ENCODE measurements at regions not wholly inside any gene's neighbourhood (a gene's known extent, or its start where the extent isn't known, plus 50 kb on each side); places are given as distances from the start of the nearest gene placed in this dataset.
"Not testable (repeated sequence)": the region's sequence is repeated elsewhere in the genome, so short reads cannot be mapped to it uniquely, and the experiment has no call there.

GRCh38 chrX:40237731-40238178 lies 140.0 kb upstream of the BCOR start:
- H3K36me3 ChIP-seq, result no peaks in the 10 kb centered on the region
- no peak for TF ChIP-seq CTCF (IDR thresholded peaks at IDR 0.05)
- H3K4me3 ChIP-seq, result no peak overlapping the region
- no peak for DNase-seq (ENCODE audit: low spot score)
- no peaks in the 10 kb centered on the region for H3K9me3 ChIP-seq
- no peak for ATAC-seq (ENCODE audit: insufficient number of reproducible peaks, low FRiP score, low read depth)
- H3K27ac ChIP-seq, result no peak overlapping the region
- H3K27me3 ChIP-seq (replicated peaks; ENCODE audit: insufficient read depth), result no peaks in the 10 kb centered on the region
- no peaks in the 10 kb centered on the region for H3K4me1 ChIP-seq (ENCODE audit: control insufficient read depth in 1 of 2, low read depth in 2 of 2)

GRCh38 chrX:40230646-40231045 lies 132.9 kb upstream of the BCOR start:
- no peaks in the 10 kb centered on the region for H3K27me3 ChIP-seq (replicated peaks; ENCODE audit: insufficient read depth)
- no peaks in the 10 kb centered on the region for H3K4me1 ChIP-seq (ENCODE audit: control insufficient read depth in 1 of 2, low read depth in 2 of 2)
- no peak for TF ChIP-seq CTCF (IDR thresholded peaks at IDR 0.05)
- H3K36me3 ChIP-seq, result no peaks in the 10 kb centered on the region
- no peaks in the 10 kb centered on the region for H3K9me3 ChIP-seq
- DNase-seq (ENCODE audit: low spot score) (no peak), ATAC-seq (ENCODE audit: insufficient number of reproducible peaks, low FRiP score, low read depth) (no peak)
- no peak overlapping the region for H3K4me3 ChIP-seq
- no peak overlapping the region for H3K27ac ChIP-seq

GRCh38 chrX:40227125-40227524 lies 129.4 kb upstream of the BCOR start:
- Histone ChIP-seq H3K4me3 (no peak overlapping the region), H3K27ac (no peak overlapping the region), H3K36me3 (no peaks in the 10 kb centered on the region), H3K4me1 (ENCODE audit: control insufficient read depth in 1 of 2, low read depth in 2 of 2) (no peaks in the 10 kb centered on the region), H3K9me3 (no peaks in the 10 kb centered on the region), H3K27me3 (replicated peaks; ENCODE audit: insufficient read depth) (no peaks in the 10 kb centered on the region)
- no peak for TF ChIP-seq CTCF (IDR thresholded peaks at IDR 0.05)
- no peak for DNase-seq (ENCODE audit: low spot score)
- no peak for ATAC-seq (ENCODE audit: insufficient number of reproducible peaks, low FRiP score, low read depth)

GRCh38 chrX:40224658-40225057 lies 126.9 kb upstream of the BCOR start:
- no peak overlapping the region for H3K27ac ChIP-seq
- no peaks in the 10 kb centered on the region for H3K9me3 ChIP-seq
- no peaks in the 10 kb centered on the region for H3K4me1 ChIP-seq (ENCODE audit: control insufficient read depth in 1 of 2, low read depth in 2 of 2)
- no peaks in the 10 kb centered on the region for H3K27me3 ChIP-seq (replicated peaks; ENCODE audit: insufficient read depth)
- no peak overlapping the region for H3K4me3 ChIP-seq
- ATAC-seq (ENCODE audit: insufficient number of reproducible peaks, low FRiP score, low read depth) (no peak), DNase-seq (ENCODE audit: low spot score) (no peak)
- no peak for TF ChIP-seq CTCF (IDR thresholded peaks at IDR 0.05)
- no peaks in the 10 kb centered on the region for H3K36me3 ChIP-seq

GRCh38 chrX:40222612-40223011 lies 124.9 kb upstream of the BCOR start:
- not testable (repeated sequence) for H3K27ac ChIP-seq; DNase-seq (ENCODE audit: low spot score); H3K4me1 ChIP-seq (ENCODE audit: control insufficient read depth in 1 of 2, low read depth in 2 of 2); H3K4me3 ChIP-seq; H3K36me3 ChIP-seq; H3K27me3 ChIP-seq (replicated peaks; ENCODE audit: insufficient read depth); H3K9me3 ChIP-seq; ATAC-seq (ENCODE audit: insufficient number of reproducible peaks, low FRiP score, low read depth)

- ATAC-seq (ENCODE audit: insufficient number of reproducible peaks, low FRiP score, low read depth), result no peak
- Histone ChIP-seq H3K9me3 (no peaks in the 10 kb centered on the region), H3K4me1 (ENCODE audit: control insufficient read depth in 1 of 2, low read depth in 2 of 2) (no peaks in the 10 kb centered on the region), H3K36me3 (no peaks in the 10 kb centered on the region), H3K27me3 (replicated peaks; ENCODE audit: insufficient read depth) (no peaks in the 10 kb centered on the region), H3K4me3 (no peak overlapping the region), H3K27ac (no peak overlapping the region)
- TF ChIP-seq CTCF (IDR thresholded peaks at IDR 0.05), result no peak
- no peak for DNase-seq (ENCODE audit: low spot score)
Measured at GRCh38 chrX:40213092-40213491, 115.3 kb upstream of the BCOR start.

Data from thoracic aorta (tissue), 2 donors.